ENCODE measurements at regions not wholly inside any gene's neighbourhood (a gene's known extent, or its start where the extent isn't known, plus 50 kb on each side); places are given as distances from the start of the nearest gene placed in this dataset.

DNA sequence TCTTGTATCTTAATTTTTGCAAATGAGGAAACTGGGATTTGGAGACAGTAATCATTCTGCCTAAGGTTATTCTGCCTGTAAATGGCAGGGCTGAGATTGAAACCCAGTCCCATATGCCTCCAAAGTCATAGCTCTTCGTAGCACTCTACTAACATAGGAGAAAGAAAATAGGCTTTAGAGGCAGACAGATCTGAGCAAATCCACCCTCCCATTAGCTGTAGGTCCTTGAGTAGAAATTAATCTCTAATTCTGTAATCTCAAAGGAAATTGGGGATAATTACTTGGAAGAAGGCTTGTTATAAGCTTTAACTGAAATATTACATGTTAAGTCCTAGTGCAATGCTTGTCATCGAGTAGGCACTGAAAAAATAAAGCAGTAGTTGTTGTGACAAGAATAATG is 252.1 kb upstream of the PEX5L start:
- intact Hi-C loops (cut with micrococcal nuclease; ENCODE audit: unreplicated experiment) (no loop called here), in situ Hi-C loops (cut with MboI) (no loop called here)
- Histone ChIP-seq H3K79me2 (ENCODE audit: control insufficient read depth, insufficient read depth, low read length) (no peaks in the 10 kb centered on the region), H3K36me3 (ENCODE audit: control insufficient read depth in 2 of 2, insufficient read depth in 2 of 2, low read length in 1 of 2) (no peaks in the 10 kb centered on the region), H3K27ac (ENCODE audit: control insufficient read depth, insufficient read depth) (no peak overlapping the region), H3K4me3 (no peak overlapping the region), H3K27me3 (replicated peaks in 1 of 2; ENCODE audit: control insufficient read depth in 2 of 2, insufficient read depth in 2 of 2, low read length in 1 of 2) (no peaks in the 10 kb centered on the region), H3K4me2 (ENCODE audit: control insufficient read depth, insufficient read depth) (no peak overlapping the region), H3K9me3 (replicated peaks; ENCODE audit: control insufficient read depth, insufficient read depth, low read length) (no peaks in the 10 kb centered on the region), H2AFZ (ENCODE audit: control insufficient read depth, low read depth, low read length) (no peak overlapping the region), H3K9ac (ENCODE audit: control insufficient read depth, insufficient read depth, low read length) (no peak overlapping the region), H4K20me1 (ENCODE audit: control insufficient read depth, insufficient read depth) (no peaks in the 10 kb centered on the region), H3K4me1 (ENCODE audit: control insufficient read depth, insufficient read depth, low read length) (no peaks in the 10 kb centered on the region)
- ChIA-PET RAD21 (ENCODE audit: unreplicated experiment) (interaction anchor here (1.2 to 1.3 kb wide), 2 partner anchors 10 to 15 kb away, joined by 3 to 5 read pairs; no protein-coding TSS in a partner anchor), POLR2A (interaction anchor here (0.9 kb wide), 1 partner anchor 10 kb away, joined by 4 read pairs; no protein-coding TSS in a partner anchor), SMC1A (ENCODE audit: uncharacterized antibody, unreplicated experiment) (interaction anchor here (0.7 to 2.3 kb wide), 8 partner anchors 8 to 70 kb away, joined by 3 to 6 read pairs (median 4); no protein-coding TSS in a partner anchor), CTCF (no interaction called here)
- WGBS (ENCODE audit: insufficient coverage, insufficient replicate concordance, low lambda C conversion rate, missing lambda C conversion rate): 9% methylated on average over 2 of the region's 2 CpGs
- no peak for FAIRE-seq
- no peak for ATAC-seq
- BruUV-seq (replicated peaks): no TSS peak
- DNase-seq (ENCODE audit: low read depth, low spot score): no peak
- TF ChIP-seq, protein P1, sequence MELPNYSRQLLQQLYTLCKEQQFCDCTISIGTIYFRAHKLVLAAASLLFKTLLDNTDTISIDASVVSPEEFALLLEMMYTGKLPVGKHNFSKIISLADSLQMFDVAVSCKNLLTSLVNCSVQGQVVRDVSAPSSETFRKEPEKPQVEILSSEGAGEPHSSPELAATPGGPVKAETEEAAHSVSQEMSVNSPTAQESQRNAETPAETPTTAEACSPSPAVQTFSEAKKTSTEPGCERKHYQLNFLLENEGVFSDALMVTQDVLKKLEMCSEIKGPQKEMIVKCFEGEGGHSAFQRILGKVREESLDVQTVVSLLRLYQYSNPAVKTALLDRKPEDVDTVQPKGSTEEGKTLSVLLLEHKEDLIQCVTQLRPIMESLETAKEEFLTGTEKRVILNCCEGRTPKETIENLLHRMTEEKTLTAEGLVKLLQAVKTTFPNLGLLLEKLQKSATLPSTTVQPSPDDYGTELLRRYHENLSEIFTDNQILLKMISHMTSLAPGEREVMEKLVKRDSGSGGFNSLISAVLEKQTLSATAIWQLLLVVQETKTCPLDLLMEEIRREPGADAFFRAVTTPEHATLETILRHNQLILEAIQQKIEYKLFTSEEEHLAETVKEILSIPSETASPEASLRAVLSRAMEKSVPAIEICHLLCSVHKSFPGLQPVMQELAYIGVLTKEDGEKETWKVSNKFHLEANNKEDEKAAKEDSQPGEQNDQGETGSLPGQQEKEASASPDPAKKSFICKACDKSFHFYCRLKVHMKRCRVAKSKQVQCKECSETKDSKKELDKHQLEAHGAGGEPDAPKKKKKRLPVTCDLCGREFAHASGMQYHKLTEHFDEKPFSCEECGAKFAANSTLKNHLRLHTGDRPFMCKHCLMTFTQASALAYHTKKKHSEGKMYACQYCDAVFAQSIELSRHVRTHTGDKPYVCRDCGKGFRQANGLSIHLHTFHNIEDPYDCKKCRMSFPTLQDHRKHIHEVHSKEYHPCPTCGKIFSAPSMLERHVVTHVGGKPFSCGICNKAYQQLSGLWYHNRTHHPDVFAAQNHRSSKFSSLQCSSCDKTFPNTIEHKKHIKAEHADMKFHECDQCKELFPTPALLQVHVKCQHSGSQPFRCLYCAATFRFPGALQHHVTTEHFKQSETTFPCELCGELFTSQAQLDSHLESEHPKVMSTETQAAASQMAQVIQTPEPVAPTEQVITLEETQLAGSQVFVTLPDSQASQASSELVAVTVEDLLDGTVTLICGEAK (IDR thresholded peaks at IDR 0.05; ENCODE audit: borderline replicate concordance): no peak
- TF ChIP-seq, protein P2, sequence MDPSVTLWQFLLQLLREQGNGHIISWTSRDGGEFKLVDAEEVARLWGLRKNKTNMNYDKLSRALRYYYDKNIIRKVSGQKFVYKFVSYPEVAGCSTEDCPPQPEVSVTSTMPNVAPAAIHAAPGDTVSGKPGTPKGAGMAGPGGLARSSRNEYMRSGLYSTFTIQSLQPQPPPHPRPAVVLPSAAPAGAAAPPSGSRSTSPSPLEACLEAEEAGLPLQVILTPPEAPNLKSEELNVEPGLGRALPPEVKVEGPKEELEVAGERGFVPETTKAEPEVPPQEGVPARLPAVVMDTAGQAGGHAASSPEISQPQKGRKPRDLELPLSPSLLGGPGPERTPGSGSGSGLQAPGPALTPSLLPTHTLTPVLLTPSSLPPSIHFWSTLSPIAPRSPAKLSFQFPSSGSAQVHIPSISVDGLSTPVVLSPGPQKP (IDR thresholded peaks at IDR 0.05; ENCODE audit: low read depth, low read length): no peak
- TF ChIP-seq BCL11A (IDR thresholded peaks at IDR 0.05; ENCODE audit: low read depth, low read length) (no peak), PAX5 (IDR thresholded peaks at IDR 0.05; ENCODE audit: borderline replicate concordance, low read depth, low read length) (no peak), BACH1 (IDR thresholded peaks at IDR 0.05; ENCODE audit: borderline replicate concordance) (no peak), TCF12 (IDR thresholded peaks at IDR 0.05; ENCODE audit: low read depth, low read length) (no peak), RB1 (IDR thresholded peaks at IDR 0.05; ENCODE audit: borderline replicate concordance) (no peak), IRF4 (IDR thresholded peaks at IDR 0.05; ENCODE audit: low read depth, low read length) (no peak), SMAD5 (IDR thresholded peaks at IDR 0.05; ENCODE audit: low read depth) (no peak), NFXL1 (IDR thresholded peaks at IDR 0.05; ENCODE audit: borderline replicate concordance) (no peak), BMI1 (IDR thresholded peaks at IDR 0.05; ENCODE audit: borderline replicate concordance) (no peak)
- TF ChIP-seq, protein P3, sequence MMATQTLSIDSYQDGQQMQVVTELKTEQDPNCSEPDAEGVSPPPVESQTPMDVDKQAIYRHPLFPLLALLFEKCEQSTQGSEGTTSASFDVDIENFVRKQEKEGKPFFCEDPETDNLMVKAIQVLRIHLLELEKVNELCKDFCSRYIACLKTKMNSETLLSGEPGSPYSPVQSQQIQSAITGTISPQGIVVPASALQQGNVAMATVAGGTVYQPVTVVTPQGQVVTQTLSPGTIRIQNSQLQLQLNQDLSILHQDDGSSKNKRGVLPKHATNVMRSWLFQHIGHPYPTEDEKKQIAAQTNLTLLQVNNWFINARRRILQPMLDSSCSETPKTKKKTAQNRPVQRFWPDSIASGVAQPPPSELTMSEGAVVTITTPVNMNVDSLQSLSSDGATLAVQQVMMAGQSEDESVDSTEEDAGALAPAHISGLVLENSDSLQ (IDR thresholded peaks at IDR 0.05): no peak
- TF ChIP-seq, protein P4, sequence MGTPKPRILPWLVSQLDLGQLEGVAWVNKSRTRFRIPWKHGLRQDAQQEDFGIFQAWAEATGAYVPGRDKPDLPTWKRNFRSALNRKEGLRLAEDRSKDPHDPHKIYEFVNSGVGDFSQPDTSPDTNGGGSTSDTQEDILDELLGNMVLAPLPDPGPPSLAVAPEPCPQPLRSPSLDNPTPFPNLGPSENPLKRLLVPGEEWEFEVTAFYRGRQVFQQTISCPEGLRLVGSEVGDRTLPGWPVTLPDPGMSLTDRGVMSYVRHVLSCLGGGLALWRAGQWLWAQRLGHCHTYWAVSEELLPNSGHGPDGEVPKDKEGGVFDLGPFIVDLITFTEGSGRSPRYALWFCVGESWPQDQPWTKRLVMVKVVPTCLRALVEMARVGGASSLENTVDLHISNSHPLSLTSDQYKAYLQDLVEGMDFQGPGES (IDR thresholded peaks at IDR 0.05): no peak
- TF ChIP-seq, protein P5, sequence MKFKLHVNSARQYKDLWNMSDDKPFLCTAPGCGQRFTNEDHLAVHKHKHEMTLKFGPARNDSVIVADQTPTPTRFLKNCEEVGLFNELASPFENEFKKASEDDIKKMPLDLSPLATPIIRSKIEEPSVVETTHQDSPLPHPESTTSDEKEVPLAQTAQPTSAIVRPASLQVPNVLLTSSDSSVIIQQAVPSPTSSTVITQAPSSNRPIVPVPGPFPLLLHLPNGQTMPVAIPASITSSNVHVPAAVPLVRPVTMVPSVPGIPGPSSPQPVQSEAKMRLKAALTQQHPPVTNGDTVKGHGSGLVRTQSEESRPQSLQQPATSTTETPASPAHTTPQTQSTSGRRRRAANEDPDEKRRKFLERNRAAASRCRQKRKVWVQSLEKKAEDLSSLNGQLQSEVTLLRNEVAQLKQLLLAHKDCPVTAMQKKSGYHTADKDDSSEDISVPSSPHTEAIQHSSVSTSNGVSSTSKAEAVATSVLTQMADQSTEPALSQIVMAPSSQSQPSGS (IDR thresholded peaks at IDR 0.05; ENCODE audit: low read length): no peak
- TF ChIP-seq, protein P6, sequence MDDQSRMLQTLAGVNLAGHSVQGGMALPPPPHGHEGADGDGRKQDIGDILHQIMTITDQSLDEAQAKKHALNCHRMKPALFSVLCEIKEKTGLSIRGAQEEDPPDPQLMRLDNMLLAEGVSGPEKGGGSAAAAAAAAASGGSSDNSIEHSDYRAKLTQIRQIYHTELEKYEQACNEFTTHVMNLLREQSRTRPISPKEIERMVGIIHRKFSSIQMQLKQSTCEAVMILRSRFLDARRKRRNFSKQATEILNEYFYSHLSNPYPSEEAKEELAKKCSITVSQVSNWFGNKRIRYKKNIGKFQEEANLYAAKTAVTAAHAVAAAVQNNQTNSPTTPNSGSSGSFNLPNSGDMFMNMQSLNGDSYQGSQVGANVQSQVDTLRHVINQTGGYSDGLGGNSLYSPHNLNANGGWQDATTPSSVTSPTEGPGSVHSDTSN (IDR thresholded peaks at IDR 0.05; ENCODE audit: insufficient replicate concordance, low read depth, low read length): no peak

Measured in GM12878 (cell line).